Lower leg skin (tissue), 3 donors: ENCODE measurements at regions not wholly inside any gene's neighbourhood (a gene's known extent, or its start where the extent isn't known, plus 50 kb on each side); places are given as distances from the start of the nearest gene placed in this dataset.

Experiments
- CTCF ChIP-seq, 3 donors: fragments of 450-650 bp; IDR thresholded peaks; one replicate each; pipeline ENCODE4 v1.5.1; 2016; ENCODE audit warnings: antibody characterized with exemption in 3 of 3, mild to moderate bottlenecking in 3 of 3, moderate library complexity in 2 of 3
- POLR2A ChIP-seq, 2 donors: fragments of 450-650 bp; IDR thresholded peaks; one replicate each; pipeline ENCODE4 v1.6.1; 2016 to 2017; ENCODE audit warnings: antibody characterized with exemption in 2 of 2, mild to moderate bottlenecking in 1 of 2, moderate library complexity in 1 of 2

- TF ChIP-seq CTCF (IDR thresholded peaks at IDR 0.05) (peak in 1 of 3 donors; percentile 42), POLR2A (IDR thresholded peaks at IDR 0.05) (no peak)
Measured at GRCh38 chr2:222796413-222797103, 64.3 kb upstream of the ACSL3 start.
